Sigmoid colon (tissue), 3 donors: ENCODE measurements at regions not wholly inside any gene's neighbourhood (a gene's known extent, or its start where the extent isn't known, plus 50 kb on each side); places are given as distances from the start of the nearest gene placed in this dataset.

ENCODE experiments used
- CTCF ChIP-seq, 4 experiments: fragments of 450-650 bp in 3 of 4; fragments of 200-600 bp in 1 of 4; IDR thresholded peaks; one replicate each; pipeline ENCODE4 v1.5.1; 2016 to 2019; ENCODE audit warnings: antibody characterized with exemption in 4 of 4, mild to moderate bottlenecking in 3 of 4, moderate library complexity in 2 of 4
- POLR2A ChIP-seq, 2 donors: fragments of 450-650 bp; IDR thresholded peaks; one replicate each; pipeline ENCODE4 v1.6.1; 2016; ENCODE audit warnings: antibody characterized with exemption in 2 of 2, mild to moderate bottlenecking in 2 of 2, moderate library complexity in 2 of 2

GRCh38 chr6:91788501-91788900 lies 1201.6 kb upstream of the MAP3K7 start:
- no peak for TF ChIP-seq CTCF (IDR thresholded peaks at IDR 0.05)
- TF ChIP-seq POLR2A (IDR thresholded peaks at IDR 0.05) = no peak
